Pancreas (tissue), 10 donors: ENCODE measurements at regions not wholly inside any gene's neighbourhood (a gene's known extent, or its start where the extent isn't known, plus 50 kb on each side); places are given as distances from the start of the nearest gene placed in this dataset.
A peak's percentile ranks its signal among the peaks of the same experiment; 100 is the strongest.

ENCODE experiments used
- ATAC-seq, 4 donors: fragments of 200-7000 bp; cut with Tn5 transposase; one replicate each; pipeline versions ENCODE4 v1.8.0 to v1.9.1; 2020; ENCODE audit warnings: mild to moderate bottlenecking in 4 of 4, moderate library complexity in 4 of 4
- DNase-seq, 6 donors: peaks; one replicate each; pipeline ENCODE4 v3.0.0-alpha.2; 2020
- FAIRE-seq: peaks from 2 replicates; lab custom pipeline; 2012; peaks lifted over from hg19 to GRCh38; lab: Jason Lieb, UNC
- H3K27ac ChIP-seq, 4 donors: fragments of 200-600 bp; sonication (generic); 1 replicate in 3 of 4; 2 replicates in 1 of 4; pipeline versions ENCODE4 v1.5.0 to v1.8.0; 2020
- H3K27me3 ChIP-seq, 4 donors: fragments of 200-600 bp; one replicate each; pipeline ENCODE4 v1.8.0; 2021
- H3K36me3 ChIP-seq, 3 donors: fragments of 200-600 bp; sonication (generic) in 1 of 3; one replicate each; pipeline versions ENCODE4 v1.5.0 to v1.8.0; 2020 to 2021
- H3K4me1 ChIP-seq, 3 donors: fragments of 200-600 bp; one replicate each; pipeline ENCODE4 v1.8.0; 2021
- H3K4me3 ChIP-seq, 4 donors: fragments of 200-600 bp; sonication (generic) in 2 of 4; one replicate each; pipeline versions ENCODE4 v1.5.0 to v1.8.0; 2020 to 2021
- H3K9me3 ChIP-seq, 4 donors: fragments of 200-600 bp; one replicate each; pipeline ENCODE4 v1.8.0; 2021
- CTCF ChIP-seq, 4 donors: fragments of 200-600 bp; sonication (generic) in 3 of 4; IDR thresholded peaks; one replicate each; pipeline versions ENCODE4 v1.5.0 to v1.8.0; 2021; ENCODE audit warnings: antibody characterized with exemption in 4 of 4
- WGBS, 2 donors: extraction: QIAGEN DNeasy Blood & Tissue Kit; methylation state at CpG; one replicate each; pipeline ENCODE4 v1.1.7; 2013; 5-methylcytosine and 5-hydroxymethylcytosine counted together
- intact Hi-C, 3 donors: fragments of 100-400 bp; cut with DNase I; formaldehyde crosslinking; loops; one replicate each; pipeline versions ENCODE4 v1.11.1 to v1.14.2; 2022
- donor health status: healthy with polysubstance abuse.
- donor health status: DM: no; HTN: no; CAD: no; lungs with moderate emphysema.
- donor health status: DM: no; HTN: no; CAD: no.
- donor health status: control.
- donor health status: control.
- donor health status: Bipolar disorder and iron deficiency.
- donor health status: DM: yes; HTN: yes; CAD: no.
- donor health status: DM: no; HTN: no; CAD: no.
- donor health status: DM: no; HTN: no; CAD: no.
- donor health status: DM: yes; HTN: yes; CAD: no.

DNA sequence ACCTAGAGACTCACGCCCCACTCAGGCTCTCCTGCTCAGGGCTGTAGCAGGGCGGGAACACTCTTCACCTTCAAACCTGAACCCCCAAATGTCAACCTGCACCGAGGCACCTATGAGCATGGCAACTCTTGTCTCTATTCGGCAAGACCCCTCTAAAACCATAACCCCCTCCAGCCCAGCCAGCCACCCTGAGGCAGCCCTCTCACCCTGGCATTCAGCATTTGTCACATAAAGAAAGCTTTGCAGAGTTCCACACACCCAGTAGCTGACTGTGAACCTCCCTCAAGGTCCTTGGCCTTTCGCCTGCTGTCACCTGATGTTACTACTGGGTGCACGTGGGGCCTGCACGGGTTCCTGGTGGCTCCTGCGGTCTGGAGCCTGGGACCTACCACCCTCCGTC is 97.2 kb upstream of the ALKAL2 start:
- 76 to 83% methylated on average over 9 of the region's 9 CpGs for WGBS, 2 donors
- FAIRE-seq = no peak
- no peak for DNase-seq
- ATAC-seq = no peak
- no peaks in the 10 kb centered on the region for H3K27me3 ChIP-seq
- H3K36me3 ChIP-seq = no peaks in the 10 kb centered on the region
- no peaks in the 10 kb centered on the region for H3K9me3 ChIP-seq
- no peaks in the 10 kb centered on the region for H3K4me1 ChIP-seq
- intact Hi-C loops = no loop called here
- H3K4me3 ChIP-seq = no peak overlapping the region
- no peak overlapping the region for H3K27ac ChIP-seq
- no peak for TF ChIP-seq CTCF (IDR thresholded peaks at IDR 0.05)

- Histone ChIP-seq H3K4me3 (no peak overlapping the region), H3K9me3 (no peaks in the 10 kb centered on the region), H3K36me3 (no peaks in the 10 kb centered on the region), H3K27me3 (no peaks in the 10 kb centered on the region), H3K4me1 (no peaks in the 10 kb centered on the region), H3K27ac (no peak overlapping the region)
- 76 to 91% methylated on average over 10 of the region's 10 CpGs for WGBS, 2 donors
- FAIRE-seq (no peak), DNase-seq (no peak), ATAC-seq (peak in 2 of 4 donors; percentile 34 to 35)
- TF ChIP-seq CTCF (IDR thresholded peaks at IDR 0.05) = no peak
- intact Hi-C loops = no loop called here
These were observed 96.0 kb upstream of the ALKAL2 start for GRCh38 chr2:383888-384287.

- Histone ChIP-seq H3K27ac (no peak overlapping the region), H3K36me3 (no peaks in the 10 kb centered on the region), H3K27me3 (no peaks in the 10 kb centered on the region), H3K4me3 (no peak overlapping the region), H3K4me1 (no peaks in the 10 kb centered on the region), H3K9me3 (no peaks in the 10 kb centered on the region)
- ATAC-seq (peak in 3 of 4 donors; percentile 55 to 82 (median 66)), FAIRE-seq (no peak), DNase-seq (peak in 1 of 6 donors; percentile 37)
- TF ChIP-seq CTCF (IDR thresholded peaks at IDR 0.05) = no peak
- 10% methylated on average over 13 of the region's 13 CpGs for WGBS, 2 donors
- intact Hi-C loops = no loop called here
These were observed 95.3 kb upstream of the ALKAL2 start for GRCh38 chr2:383178-383577.

GRCh38 chr2:382728-383022 is 94.8 kb upstream of the ALKAL2 start:
- 79 to 81% methylated on average over 7 of the region's 7 CpGs for WGBS, 2 donors
- Histone ChIP-seq H3K4me1 (no peaks in the 10 kb centered on the region), H3K4me3 (no peak overlapping the region), H3K9me3 (no peaks in the 10 kb centered on the region), H3K36me3 (no peaks in the 10 kb centered on the region), H3K27me3 (no peaks in the 10 kb centered on the region), H3K27ac (no peak overlapping the region)
- ATAC-seq = no peak
- TF ChIP-seq CTCF (IDR thresholded peaks at IDR 0.05) = no peak
- FAIRE-seq = no peak
- DNase-seq = no peak
- intact Hi-C loops = no loop called here

DNA sequence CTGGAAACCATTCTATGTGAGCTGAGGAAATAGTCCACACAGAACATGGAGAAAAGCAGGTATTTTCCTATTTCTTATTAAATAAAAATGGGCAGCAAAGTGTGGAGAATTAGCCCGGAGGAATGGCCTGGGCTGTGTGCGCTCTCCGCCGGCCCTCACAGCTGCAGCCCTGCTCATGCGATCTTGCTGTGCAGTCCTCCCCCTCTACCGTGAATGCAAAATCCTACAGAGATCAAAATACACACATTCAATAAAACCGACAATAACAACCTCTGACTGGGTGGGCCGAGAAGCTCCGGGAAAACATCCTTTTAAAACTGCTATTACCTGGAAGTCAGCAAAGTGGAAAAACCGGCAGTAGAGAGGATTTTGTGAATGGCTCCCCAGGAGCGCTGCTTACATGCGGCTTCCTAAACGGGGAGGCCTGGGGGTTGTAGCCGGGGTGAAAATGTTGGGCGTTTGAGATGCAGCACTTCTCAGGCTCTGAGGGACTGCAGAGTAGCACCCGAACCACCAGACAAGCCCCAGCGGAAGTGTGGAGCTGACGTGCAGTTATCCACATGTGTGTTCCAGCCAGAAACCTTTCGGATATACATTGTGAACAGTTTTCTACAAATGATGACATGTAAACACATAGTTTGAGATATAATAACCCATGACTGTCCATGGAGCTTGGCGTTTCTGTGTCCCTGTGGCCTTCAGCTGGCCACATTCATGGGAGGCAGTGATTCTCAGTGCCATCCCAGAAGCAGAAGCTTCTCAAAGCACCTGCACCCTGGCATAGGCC is 94.2 kb upstream of the ALKAL2 start:
- H3K27me3 ChIP-seq = no peaks in the 10 kb centered on the region
- no peaks in the 10 kb centered on the region for H3K9me3 ChIP-seq
- no peak for FAIRE-seq
- intact Hi-C loops = no loop called here
- no peak for ATAC-seq
- no peaks in the 10 kb centered on the region for H3K4me1 ChIP-seq
- no peak for TF ChIP-seq CTCF (IDR thresholded peaks at IDR 0.05)
- 81 to 82% methylated on average over 20 of the region's 20 CpGs for WGBS, 2 donors
- H3K27ac ChIP-seq = no peak overlapping the region
- no peak for DNase-seq
- no peaks in the 10 kb centered on the region for H3K36me3 ChIP-seq
- H3K4me3 ChIP-seq = no peak overlapping the region
